Neutrophil (primary cell): ENCODE measurements at regions not wholly inside any gene's neighbourhood (a gene's known extent, or its start where the extent isn't known, plus 50 kb on each side); places are given as distances from the start of the nearest gene placed in this dataset.

Source experiments
- H3K27ac ChIP-seq: fragments of 200-600 bp; sonication (generic); 2 replicates; pipeline ENCODE4 v1.5.1; 2016; ENCODE audit warnings: mild to moderate bottlenecking, moderate library complexity
- H3K27me3 ChIP-seq: fragments of 200-600 bp; sonication (generic); 2 replicates; pipeline ENCODE4 v1.6.0; 2016; ENCODE audit warnings: mild to moderate bottlenecking
- H3K36me3 ChIP-seq: fragments of 200-600 bp; sonication (generic); 2 replicates; pipeline ENCODE4 v1.5.1; 2017
- H3K4me1 ChIP-seq, 2 experiments: fragments of 200-600 bp in 1 of 2; sonication (generic) in 1 of 2; 1 replicate in 1 of 2; 2 replicates in 1 of 2; pipeline versions ENCODE4 v1.5.1 to v1.6.1; 2013 to 2016; ENCODE audit warnings: low read depth in 1 of 2, low read length in 1 of 2, mild to moderate bottlenecking in 1 of 2, moderate library complexity in 1 of 2; ENCODE audit not compliant: control insufficient read depth in 1 of 2, insufficient read depth in 1 of 2
- H3K4me3 ChIP-seq, 2 experiments: fragments of 200-600 bp in 1 of 2; sonication (generic) in 1 of 2; 1 replicate in 1 of 2; 2 replicates in 1 of 2; pipeline ENCODE4 v1.5.1; 2013 to 2016; ENCODE audit warnings: low read depth in 1 of 2, low read length in 1 of 2, mild to moderate bottlenecking in 1 of 2, moderate library complexity in 1 of 2
- H3K9me3 ChIP-seq: fragments of 200-600 bp; sonication (generic); 2 replicates; pipeline ENCODE4 v1.5.1; 2016
- TF ChIP-seq, protein P1 (sequence below): fragments of 200-600 bp; sonication (generic); IDR thresholded peaks from 2 replicates; pipeline ENCODE4 v1.5.1; 2016; ENCODE audit warnings: antibody characterized with exemption

DNA sequence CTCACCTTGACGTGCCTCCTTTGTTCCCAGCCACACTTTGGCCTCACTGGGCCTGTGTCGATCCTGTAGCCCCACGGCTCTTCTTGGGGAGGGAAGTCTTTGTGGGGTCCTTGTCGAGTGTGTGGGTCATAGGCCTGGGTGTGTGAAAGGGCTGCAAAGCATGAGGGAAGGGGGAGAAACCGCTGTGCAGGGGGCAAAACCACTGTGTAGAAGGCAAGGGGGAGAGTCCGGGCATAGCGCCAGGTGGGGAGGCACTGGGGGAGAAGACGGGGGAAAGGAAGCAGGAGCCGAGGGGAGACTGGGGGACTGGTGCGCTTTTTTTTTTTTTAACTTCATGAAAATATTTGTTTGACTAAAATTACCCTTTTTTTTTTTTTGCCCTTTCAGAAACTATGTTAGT lies 65.1 kb upstream of the RASD2 start:
- Histone ChIP-seq H3K27me3 (peaks cover 59% of the 10 kb centered on the region), H3K4me1 (no peaks in the 10 kb centered on the region)
- TF ChIP-seq, protein P1, sequence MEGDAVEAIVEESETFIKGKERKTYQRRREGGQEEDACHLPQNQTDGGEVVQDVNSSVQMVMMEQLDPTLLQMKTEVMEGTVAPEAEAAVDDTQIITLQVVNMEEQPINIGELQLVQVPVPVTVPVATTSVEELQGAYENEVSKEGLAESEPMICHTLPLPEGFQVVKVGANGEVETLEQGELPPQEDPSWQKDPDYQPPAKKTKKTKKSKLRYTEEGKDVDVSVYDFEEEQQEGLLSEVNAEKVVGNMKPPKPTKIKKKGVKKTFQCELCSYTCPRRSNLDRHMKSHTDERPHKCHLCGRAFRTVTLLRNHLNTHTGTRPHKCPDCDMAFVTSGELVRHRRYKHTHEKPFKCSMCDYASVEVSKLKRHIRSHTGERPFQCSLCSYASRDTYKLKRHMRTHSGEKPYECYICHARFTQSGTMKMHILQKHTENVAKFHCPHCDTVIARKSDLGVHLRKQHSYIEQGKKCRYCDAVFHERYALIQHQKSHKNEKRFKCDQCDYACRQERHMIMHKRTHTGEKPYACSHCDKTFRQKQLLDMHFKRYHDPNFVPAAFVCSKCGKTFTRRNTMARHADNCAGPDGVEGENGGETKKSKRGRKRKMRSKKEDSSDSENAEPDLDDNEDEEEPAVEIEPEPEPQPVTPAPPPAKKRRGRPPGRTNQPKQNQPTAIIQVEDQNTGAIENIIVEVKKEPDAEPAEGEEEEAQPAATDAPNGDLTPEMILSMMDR: no peak

DNA sequence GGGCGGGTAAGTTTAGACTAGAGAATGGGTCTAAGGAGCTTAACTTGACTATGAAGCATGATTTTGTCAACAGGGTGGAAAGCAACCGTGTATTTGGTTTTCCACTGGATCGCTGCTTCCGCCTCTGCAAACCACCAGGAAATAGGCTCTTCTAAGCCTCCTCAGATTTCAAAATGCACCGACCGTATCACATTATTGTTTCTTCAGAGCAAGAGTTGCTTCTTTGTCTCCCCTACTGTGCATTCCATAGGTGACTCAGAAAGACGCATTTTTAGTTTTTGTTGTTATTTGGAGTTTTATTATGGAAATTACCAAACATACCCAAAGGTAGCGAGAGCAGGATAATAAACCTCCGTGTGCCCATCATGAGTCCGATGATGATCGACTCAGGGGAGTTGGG lies 64.3 kb upstream of the RASD2 start:
- TF ChIP-seq, protein P1: no peak
- peaks cover 67% of the 10 kb centered on the region for H3K27me3 ChIP-seq
- H3K36me3 ChIP-seq: no peaks in the 10 kb centered on the region

More for the DNA sequence above, 65.1 kb upstream of the RASD2 start:
- Histone ChIP-seq H3K27ac (no peak overlapping the region), H3K9me3 (no peaks in the 10 kb centered on the region), H3K36me3 (no peaks in the 10 kb centered on the region), H3K4me3 (no peak overlapping the region)

DNA sequence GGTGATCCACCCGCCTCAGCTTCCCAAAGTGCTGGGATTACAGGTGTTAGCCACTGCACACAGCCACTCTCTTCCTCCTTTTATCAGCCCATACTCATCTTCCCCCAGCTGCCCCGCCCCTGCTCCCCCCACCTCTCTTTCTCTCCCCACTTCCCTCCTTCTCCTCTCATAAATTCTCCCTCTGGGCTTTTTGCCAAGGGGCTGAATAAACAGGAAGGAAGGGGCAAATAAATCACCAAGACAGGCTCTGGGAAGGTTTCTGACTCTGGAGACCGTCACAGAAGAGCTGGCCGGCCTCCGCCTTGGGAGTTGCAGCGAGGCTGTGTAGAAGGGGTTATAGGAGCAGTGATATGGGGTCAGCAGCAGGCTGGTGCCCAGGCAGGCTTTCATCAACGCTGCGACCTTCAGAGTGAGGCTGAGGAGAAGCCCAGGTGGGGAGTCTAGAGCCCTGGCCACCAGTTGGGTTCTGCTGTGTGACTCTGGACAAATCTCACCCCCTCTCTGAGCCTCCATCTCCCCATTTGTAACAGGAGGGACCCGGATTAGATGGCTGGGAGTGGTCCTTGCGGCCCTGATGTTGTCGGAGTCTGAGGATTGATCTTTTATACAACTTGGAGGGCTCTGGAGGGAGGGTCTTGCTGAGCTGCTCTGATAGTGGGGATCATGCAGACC lies 62.6 kb upstream of the RASD2 start:
- Histone ChIP-seq H3K9me3 (no peaks in the 10 kb centered on the region), H3K36me3 (no peaks in the 10 kb centered on the region), H3K4me3 (no peak overlapping the region), H3K27me3 (peaks cover 84% of the 10 kb centered on the region), H3K4me1 (no peaks in the 10 kb centered on the region), H3K27ac (no peak overlapping the region)
- TF ChIP-seq, protein P1: no peak

More for the DNA sequence above, 64.3 kb upstream of the RASD2 start:
- Histone ChIP-seq H3K9me3 (no peaks in the 10 kb centered on the region), H3K4me1 (no peaks in the 10 kb centered on the region), H3K27ac (no peak overlapping the region), H3K4me3 (no peak overlapping the region)

DNA sequence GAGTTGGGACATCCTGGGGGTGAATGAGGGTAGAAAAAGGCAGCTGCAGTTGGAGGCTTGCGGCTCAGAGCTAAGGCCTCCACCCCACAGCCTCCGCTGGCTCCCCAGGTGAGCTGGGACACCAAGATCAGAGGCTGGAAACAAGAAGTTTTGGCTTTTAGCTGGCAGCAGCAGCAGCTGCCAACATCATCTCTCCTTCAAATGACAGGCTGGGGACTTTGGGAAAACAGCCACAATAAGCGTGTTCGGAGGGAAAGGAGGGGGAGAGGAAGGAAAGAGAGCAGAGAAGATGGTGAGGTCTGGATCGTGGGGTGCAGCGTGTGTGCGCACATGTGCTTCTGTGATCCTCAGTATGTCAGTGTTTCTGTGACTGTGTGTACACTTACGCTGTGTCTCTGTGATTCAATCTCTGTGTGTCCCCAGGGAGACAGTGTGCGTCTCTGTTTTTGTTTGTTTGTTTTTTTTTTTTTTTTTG lies 62.0 kb upstream of the RASD2 start:
- no peak overlapping the region for H3K4me3 ChIP-seq
- H3K4me1 ChIP-seq: no peaks in the 10 kb centered on the region
- no peaks in the 10 kb centered on the region for H3K9me3 ChIP-seq
- TF ChIP-seq, protein P1: no peak
- H3K27ac ChIP-seq: no peak overlapping the region
- H3K27me3 ChIP-seq: peaks cover 84% of the 10 kb centered on the region
- H3K36me3 ChIP-seq: no peaks in the 10 kb centered on the region

DNA sequence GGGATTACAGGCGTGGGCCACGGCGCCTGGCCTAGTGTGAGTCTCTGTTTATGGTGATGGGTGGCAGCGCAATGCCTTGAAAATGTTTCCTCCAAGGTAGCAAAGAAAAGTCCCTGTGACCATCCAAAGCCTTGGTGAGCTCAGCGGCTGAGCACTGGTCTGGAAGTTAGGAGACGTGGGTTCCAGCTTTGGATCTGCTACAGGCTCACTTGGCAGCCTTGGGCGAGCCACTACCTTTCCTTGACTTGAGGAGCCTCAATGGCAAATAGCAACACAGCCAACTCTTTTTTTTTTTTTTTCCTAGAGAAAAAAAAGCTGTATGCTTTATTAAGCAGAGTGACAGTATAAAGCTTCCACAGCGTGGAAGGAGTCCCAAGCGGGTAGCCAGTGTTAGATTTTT lies 61.3 kb upstream of the RASD2 start:
- H3K27me3 ChIP-seq: peaks cover 84% of the 10 kb centered on the region
- TF ChIP-seq, protein P1: no peak
- H3K4me1 ChIP-seq: no peaks in the 10 kb centered on the region
- no peaks in the 10 kb centered on the region for H3K9me3 ChIP-seq
- no peaks in the 10 kb centered on the region for H3K36me3 ChIP-seq
- H3K27ac ChIP-seq: no peak overlapping the region
- H3K4me3 ChIP-seq: no peak overlapping the region
